ENCODE measurements at regions not wholly inside any gene's neighbourhood (a gene's known extent, or its start where the extent isn't known, plus 50 kb on each side); places are given as distances from the start of the nearest gene placed in this dataset.

GRCh38 chr5:68757626-68758212 lies 336.1 kb upstream of the SLC30A5 start:
- DNase-seq, result no peak

GRCh38 chr5:68759593-68759992 lies 334.2 kb upstream of the SLC30A5 start:
- DNase-seq, result no peak

- DNase-seq, result no peak
Observed at GRCh38 chr5:68762201-68762600, 331.6 kb upstream of the SLC30A5 start.

GRCh38 chr5:68766952-68767464 lies 326.8 kb upstream of the SLC30A5 start:
- DNase-seq, result no peak

- no peak for DNase-seq
Observed at GRCh38 chr5:68770551-68770950, 323.3 kb upstream of the SLC30A5 start.

- DNase-seq, result no peak
Observed at GRCh38 chr5:68771221-68771620, 322.6 kb upstream of the SLC30A5 start.

- DNase-seq, result no peak
Observed at GRCh38 chr5:68771732-68772131, 322.1 kb upstream of the SLC30A5 start.

- no peak for DNase-seq
Observed at GRCh38 chr5:68776381-68776780, 317.4 kb upstream of the SLC30A5 start.

- no peak for DNase-seq
Observed at GRCh38 chr5:68777135-68777534, 316.7 kb upstream of the SLC30A5 start.

GRCh38 chr5:68778484-68778883 lies 315.3 kb upstream of the SLC30A5 start:
- DNase-seq, result no peak

- no peak for DNase-seq
Observed at GRCh38 chr5:68780299-68780955, 313.4 kb upstream of the SLC30A5 start.

- DNase-seq, result no peak
Observed at GRCh38 chr5:68793074-68793473, 300.7 kb upstream of the SLC30A5 start.

- DNase-seq, result no peak
Observed at GRCh38 chr5:68793993-68794392, 299.8 kb upstream of the SLC30A5 start.

- DNase-seq, result no peak
Observed at GRCh38 chr5:68795190-68795589, 298.6 kb upstream of the SLC30A5 start.

GRCh38 chr5:68798877-68799843 lies 294.7 kb upstream of the SLC30A5 start:
- DNase-seq, result no peak

- DNase-seq, result no peak
Observed at GRCh38 chr5:68802430-68802829, 291.4 kb upstream of the SLC30A5 start.

GRCh38 chr5:68803881-68804319 lies 289.9 kb upstream of the SLC30A5 start:
- no peak for DNase-seq

- DNase-seq, result no peak
Observed at GRCh38 chr5:68804343-68804742, 289.5 kb upstream of the SLC30A5 start.

- no peak for DNase-seq
Observed at GRCh38 chr5:68805444-68805843, 288.4 kb upstream of the SLC30A5 start.

- no peak for DNase-seq
Observed at GRCh38 chr5:68817632-68818031, 276.2 kb upstream of the SLC30A5 start.

- DNase-seq, result no peak
Observed at GRCh38 chr5:68818057-68818695, 275.6 kb upstream of the SLC30A5 start.

- DNase-seq, result no peak
Observed at GRCh38 chr5:68818870-68819269, 274.9 kb upstream of the SLC30A5 start.

- no peak for DNase-seq
Observed at GRCh38 chr5:68821056-68821455, 272.8 kb upstream of the SLC30A5 start.

Data from activated CD8-positive, alpha-beta memory T cell treated with anti-CD3 and anti-CD28 coated beads for 24 hours (primary cell).